PC-9 (cell line): ENCODE measurements at regions not wholly inside any gene's neighbourhood (a gene's known extent, or its start where the extent isn't known, plus 50 kb on each side); places are given as distances from the start of the nearest gene placed in this dataset.

Source experiments
- BruUV-seq: library from RNA; stranded (reverse); fragments of 400-500 nt; replicated peaks from 2 replicates; lab custom pipeline; 2021; lab: Mats Ljungman, UMichigan
- CTCF ChIA-PET: fragments of 300-600 bp; sonication (Branson Sonifier 250); formaldehyde crosslinking; loops from one replicate; lab custom pipeline; 2022; ENCODE audit warnings: antibody characterized with exemption; lab: Charles Lee
- POLR2A ChIA-PET: fragments of 300-600 bp; sonication (Branson Sonifier 250); formaldehyde crosslinking; loops from one replicate; lab custom pipeline; 2022; ENCODE audit warnings: antibody characterized with exemption; ENCODE audit not compliant: unreplicated experiment; lab: Charles Lee
- DNase-seq, 2 experiments: peaks; one replicate each; pipeline versions ENCODE4 v3.0.0 to v3.0.0-alpha.2; 2015 to 2022; ENCODE audit warnings: mixed read lengths in 1 of 2
- H2AFZ ChIP-seq: fragments of 200-600 bp; sonication (generic); 2 replicates; pipeline ENCODE4 v1.8.1; 2017; ENCODE audit warnings: antibody characterized with exemption
- H3F3A ChIP-seq: fragments of 200-600 bp; sonication (generic); 2 replicates; pipeline ENCODE4 v1.8.1; 2017; ENCODE audit warnings: antibody characterized with exemption, mild to moderate bottlenecking, low read depth; ENCODE audit not compliant: insufficient read depth
- H3K27ac ChIP-seq: fragments of 200-600 bp; sonication (generic); 2 replicates; pipeline ENCODE4 v1.6.1; 2016; ENCODE audit warnings: mixed run types
- H3K27me3 ChIP-seq: fragments of 200-600 bp; sonication (generic); 2 replicates; pipeline ENCODE4 v1.6.1; 2016; ENCODE audit warnings: low read depth, mixed run types; ENCODE audit not compliant: insufficient read depth
- H3K36me3 ChIP-seq: fragments of 200-600 bp; sonication (generic); 2 replicates; pipeline ENCODE4 v1.6.1; 2016; ENCODE audit warnings: low read depth, mixed run types
- H3K4me1 ChIP-seq: fragments of 200-600 bp; sonication (generic); replicated peaks from 2 replicates; pipeline ENCODE4 v1.6.1; 2016; ENCODE audit warnings: mixed run types; ENCODE audit not compliant: insufficient read depth
- H3K4me2 ChIP-seq: fragments of 200-600 bp; sonication (generic); 2 replicates; pipeline ENCODE4 v1.6.1; 2017; ENCODE audit warnings: mixed run types
- H3K4me3 ChIP-seq: fragments of 200-600 bp; sonication (generic); 2 replicates; pipeline ENCODE4 v1.6.1; 2016; ENCODE audit warnings: mixed run types
- H3K79me2 ChIP-seq: fragments of 200-600 bp; sonication (generic); 2 replicates; pipeline ENCODE4 v1.6.1; 2017; ENCODE audit warnings: low read depth, mixed run types
- H3K9me2 ChIP-seq: fragments of 200-600 bp; sonication (generic); 2 replicates; pipeline ENCODE4 v1.8.1; 2017; ENCODE audit warnings: mild to moderate bottlenecking; ENCODE audit not compliant: insufficient read depth
- H3K9me3 ChIP-seq: fragments of 200-600 bp; sonication (generic); 2 replicates; pipeline ENCODE4 v1.8.1; 2016; ENCODE audit warnings: low read depth; ENCODE audit not compliant: insufficient read depth
- H4K20me1 ChIP-seq: fragments of 200-600 bp; sonication (generic); 2 replicates; pipeline ENCODE4 v1.8.1; 2017; ENCODE audit not compliant: insufficient read depth
- EZH2 ChIP-seq: fragments of 200-600 bp; sonication (generic); IDR thresholded peaks from 2 replicates; pipeline ENCODE4 v1.8.0; 2017; ENCODE audit warnings: antibody characterized with exemption, low read depth
- intact Hi-C: fragments of 100-400 bp; cut with micrococcal nuclease; formaldehyde crosslinking; loops from one replicate; pipeline ENCODE4 v1.10.0; 2022; ENCODE audit not compliant: unreplicated experiment
- TF ChIP-seq, protein P1 (sequence below): fragments of 200-600 bp; sonication (generic); conservative IDR thresholded peaks from 2 replicates; pipeline ENCODE4 v1.6.1; 2017; ENCODE audit warnings: mixed run types, antibody characterized with exemption, mild to moderate bottlenecking, moderate library complexity

- CTCF ChIA-PET, result no interaction called here
- H4K20me1 ChIP-seq, result no peaks in the 10 kb centered on the region
- H3K9me2 ChIP-seq, result no peaks in the 10 kb centered on the region
Observed at GRCh38 chr15:25493823-25494526, 55.2 kb upstream of the UBE3A start.

DNA sequence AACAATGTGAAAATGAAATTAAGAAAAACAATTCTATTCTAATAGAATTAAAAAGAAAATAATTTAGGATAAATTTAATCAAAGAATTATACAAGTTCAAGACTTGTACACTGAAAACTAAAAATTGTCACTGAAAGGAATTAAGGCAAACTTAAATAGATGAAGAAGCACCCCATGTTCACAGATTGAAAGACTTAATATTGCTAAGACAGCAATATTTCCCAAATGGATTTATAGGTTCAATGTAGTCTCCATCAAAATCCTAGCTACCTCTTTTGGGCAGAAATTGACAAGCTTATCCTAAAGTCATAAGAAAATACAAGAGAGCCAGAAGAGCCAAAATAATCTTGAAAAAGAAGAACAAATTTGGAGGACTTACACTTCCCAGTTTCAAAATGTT is 53.5 kb upstream of the UBE3A start:
- H2AFZ ChIP-seq, result no peak overlapping the region
- H3K9me3 ChIP-seq, result no peaks in the 10 kb centered on the region
- POLR2A ChIA-PET, result no interaction called here
- H3F3A ChIP-seq, result no peaks in the 10 kb centered on the region
- intact Hi-C loops, result no loop called here
- no peaks in the 10 kb centered on the region for H3K36me3 ChIP-seq
- TF ChIP-seq, protein P1, sequence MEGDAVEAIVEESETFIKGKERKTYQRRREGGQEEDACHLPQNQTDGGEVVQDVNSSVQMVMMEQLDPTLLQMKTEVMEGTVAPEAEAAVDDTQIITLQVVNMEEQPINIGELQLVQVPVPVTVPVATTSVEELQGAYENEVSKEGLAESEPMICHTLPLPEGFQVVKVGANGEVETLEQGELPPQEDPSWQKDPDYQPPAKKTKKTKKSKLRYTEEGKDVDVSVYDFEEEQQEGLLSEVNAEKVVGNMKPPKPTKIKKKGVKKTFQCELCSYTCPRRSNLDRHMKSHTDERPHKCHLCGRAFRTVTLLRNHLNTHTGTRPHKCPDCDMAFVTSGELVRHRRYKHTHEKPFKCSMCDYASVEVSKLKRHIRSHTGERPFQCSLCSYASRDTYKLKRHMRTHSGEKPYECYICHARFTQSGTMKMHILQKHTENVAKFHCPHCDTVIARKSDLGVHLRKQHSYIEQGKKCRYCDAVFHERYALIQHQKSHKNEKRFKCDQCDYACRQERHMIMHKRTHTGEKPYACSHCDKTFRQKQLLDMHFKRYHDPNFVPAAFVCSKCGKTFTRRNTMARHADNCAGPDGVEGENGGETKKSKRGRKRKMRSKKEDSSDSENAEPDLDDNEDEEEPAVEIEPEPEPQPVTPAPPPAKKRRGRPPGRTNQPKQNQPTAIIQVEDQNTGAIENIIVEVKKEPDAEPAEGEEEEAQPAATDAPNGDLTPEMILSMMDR, result no peak
- no peak for TF ChIP-seq EZH2
- H3K9me2 ChIP-seq, result no peaks in the 10 kb centered on the region
- H3K4me2 ChIP-seq, result no peak overlapping the region
- no peaks in the 10 kb centered on the region for H3K27me3 ChIP-seq
- H3K27ac ChIP-seq, result no peak overlapping the region
- no peak for DNase-seq
- CTCF ChIA-PET, result no interaction called here
- H3K4me1 ChIP-seq, result no peaks in the 10 kb centered on the region
- no peak overlapping the region for H3K4me3 ChIP-seq
- H3K79me2 ChIP-seq, result no peaks in the 10 kb centered on the region
- H4K20me1 ChIP-seq, result no peaks in the 10 kb centered on the region
- BruUV-seq, result no TSS peak

More at GRCh38 chr15:25493823-25494526, 55.2 kb upstream of the UBE3A start:
- H3K27ac ChIP-seq, result no peak overlapping the region
- DNase-seq, result no peak
- H3K4me1 ChIP-seq, result no peaks in the 10 kb centered on the region
- H3K36me3 ChIP-seq, result no peaks in the 10 kb centered on the region
- POLR2A ChIA-PET, result no interaction called here
- no peak overlapping the region for H2AFZ ChIP-seq
- no TSS peak for BruUV-seq
- H3K4me2 ChIP-seq, result no peak overlapping the region
- TF ChIP-seq EZH2, result no peak
- TF ChIP-seq, protein P1, result no peak
- intact Hi-C loops, result no loop called here
- no peaks in the 10 kb centered on the region for H3K27me3 ChIP-seq
- no peaks in the 10 kb centered on the region for H3K9me3 ChIP-seq
- H3F3A ChIP-seq, result no peaks in the 10 kb centered on the region
- H3K79me2 ChIP-seq, result no peaks in the 10 kb centered on the region
- H3K4me3 ChIP-seq, result no peak overlapping the region
